ENCODE measurements at regions not wholly inside any gene's neighbourhood (a gene's known extent, or its start where the extent isn't known, plus 50 kb on each side); places are given as distances from the start of the nearest gene placed in this dataset.

- no peak overlapping the region for H3K27ac ChIP-seq
- no peaks in the 10 kb centered on the region for H3K36me3 ChIP-seq (replicated peaks in 1 of 2; ENCODE audit: insufficient read depth in 1 of 2, low read depth in 2 of 2)
- DNase-seq (no peak), ATAC-seq (no peak)
- TF ChIP-seq CTCF (IDR thresholded peaks at IDR 0.05) (no peak), POLR2A (IDR thresholded peaks at IDR 0.05) (no peak)
- no peaks in the 10 kb centered on the region for H3K4me1 ChIP-seq
- intact Hi-C loops (cut with DNase I), result no loop called here
- H3K4me3 ChIP-seq, result no peak overlapping the region
- peaks cover 0 to 2% (median 0%) of the 10 kb centered on the region in 3 donors for H3K9me3 ChIP-seq
- WGBS, 2 donors, result 95 to 100% methylated on average over 1 of the region's 1 CpG
- no peaks in the 10 kb centered on the region for H3K27me3 ChIP-seq
Measured at GRCh38 chr3:4030624-4031023, 231.4 kb downstream of the LRRN1 start.

- intact Hi-C loops (cut with DNase I), result no loop called here
- H3K4me3 ChIP-seq, result no peak overlapping the region
- H3K27ac ChIP-seq, result no peak overlapping the region
- 77 to 85% methylated on average over 2 of the region's 2 CpGs for WGBS, 2 donors
- H3K27me3 ChIP-seq, result no peaks in the 10 kb centered on the region
- no peak for ATAC-seq
- no peaks in the 10 kb centered on the region for H3K36me3 ChIP-seq (replicated peaks in 1 of 2; ENCODE audit: insufficient read depth in 1 of 2, low read depth in 2 of 2)
- peaks cover 0 to 2% (median 0%) of the 10 kb centered on the region in 3 donors for H3K9me3 ChIP-seq
- no peak for DNase-seq
- H3K4me1 ChIP-seq, result no peaks in the 10 kb centered on the region
- TF ChIP-seq CTCF (IDR thresholded peaks at IDR 0.05) (no peak), POLR2A (IDR thresholded peaks at IDR 0.05) (no peak)
Measured at GRCh38 chr3:4033296-4033695, 234.1 kb downstream of the LRRN1 start.

- H3K27ac ChIP-seq, result no peak overlapping the region
- H3K36me3 ChIP-seq (replicated peaks in 1 of 2; ENCODE audit: insufficient read depth in 1 of 2, low read depth in 2 of 2), result no peaks in the 10 kb centered on the region
- intact Hi-C loops (cut with DNase I), result no loop called here
- no peak for DNase-seq
- H3K4me1 ChIP-seq, result no peaks in the 10 kb centered on the region
- H3K9me3 ChIP-seq, result peaks cover 0 to 2% (median 0%) of the 10 kb centered on the region in 3 donors
- TF ChIP-seq CTCF (IDR thresholded peaks at IDR 0.05) (no peak), POLR2A (IDR thresholded peaks at IDR 0.05) (no peak)
- no peaks in the 10 kb centered on the region for H3K27me3 ChIP-seq
- no peak for ATAC-seq
- no peak overlapping the region for H3K4me3 ChIP-seq
Measured at GRCh38 chr3:4036046-4036445, 236.8 kb downstream of the LRRN1 start.

GRCh38 chr3:4038351-4038750 is 239.1 kb downstream of the LRRN1 start:
- Histone ChIP-seq H3K36me3 (replicated peaks in 1 of 2; ENCODE audit: insufficient read depth in 1 of 2, low read depth in 2 of 2) (no peaks in the 10 kb centered on the region), H3K27ac (no peak overlapping the region), H3K4me3 (no peak overlapping the region), H3K27me3 (no peaks in the 10 kb centered on the region), H3K4me1 (no peaks in the 10 kb centered on the region), H3K9me3 (no peaks in the 10 kb centered on the region)
- no peak for ATAC-seq
- no peak for DNase-seq
- intact Hi-C loops (cut with DNase I), result no loop called here
- 86 to 87% methylated on average over 5 of the region's 5 CpGs for WGBS, 2 donors
- TF ChIP-seq CTCF (IDR thresholded peaks at IDR 0.05) (no peak), POLR2A (IDR thresholded peaks at IDR 0.05) (no peak)

- no peaks in the 10 kb centered on the region for H3K4me1 ChIP-seq
- WGBS, 2 donors, result 71% methylated on average over 2 of the region's 2 CpGs
- H3K4me3 ChIP-seq, result no peak overlapping the region
- ATAC-seq (no peak), DNase-seq (no peak)
- H3K27ac ChIP-seq, result no peak overlapping the region
- H3K27me3 ChIP-seq, result no peaks in the 10 kb centered on the region
- no peaks in the 10 kb centered on the region for H3K36me3 ChIP-seq (replicated peaks in 1 of 2; ENCODE audit: insufficient read depth in 1 of 2, low read depth in 2 of 2)
- H3K9me3 ChIP-seq, result no peaks in the 10 kb centered on the region
- intact Hi-C loops (cut with DNase I), result no loop called here
- no peak for TF ChIP-seq CTCF (IDR thresholded peaks at IDR 0.05)
- no peak for TF ChIP-seq POLR2A (IDR thresholded peaks at IDR 0.05)
Measured at GRCh38 chr3:4042070-4042469, 242.8 kb downstream of the LRRN1 start.

Data from body of pancreas (tissue), 4 donors.